MCF 10A (cell line): ENCODE measurements at regions not wholly inside any gene's neighbourhood (a gene's known extent, or its start where the extent isn't known, plus 50 kb on each side); places are given as distances from the start of the nearest gene placed in this dataset.

Experiments used
- BruUV-seq: library from RNA; stranded (reverse); fragments of 400-500 nt; replicated peaks from 2 replicates; lab custom pipeline; 2021; lab: Mats Ljungman, UMichigan
- CTCF ChIA-PET: fragments of 300-600 bp; sonication (Branson Sonifier 250); formaldehyde crosslinking; extraction: SDS; loops from one replicate; lab custom pipeline; 2021; ENCODE audit warnings: antibody characterized with exemption, inconsistent platforms; lab: Yijun Ruan, JAX
- POLR2A ChIA-PET: fragments of 300-600, 350-650 bp; sonication (Branson Sonifier 250); formaldehyde crosslinking; extraction: SDS; loops from one replicate; lab custom pipeline; 2020; ENCODE audit warnings: antibody characterized with exemption, inconsistent platforms; lab: Yijun Ruan, JAX
- DNase-seq: peaks from one replicate; pipeline ENCODE4 v3.0.0-alpha.2; 2018; ENCODE audit not compliant: unreplicated experiment
- H3K27ac Mint-ChIP-seq: one replicate; pipeline ENCODE4 v1.8.0; 2022; ENCODE audit warnings: mild to moderate bottlenecking, low read depth, mixed read lengths; ENCODE audit not compliant: unreplicated experiment
- H3K27me3 Mint-ChIP-seq: one replicate; pipeline ENCODE4 v1.8.0; 2022; ENCODE audit warnings: mixed read lengths; ENCODE audit not compliant: insufficient read depth, unreplicated experiment
- H3K36me3 Mint-ChIP-seq: one replicate; pipeline ENCODE4 v1.8.0; 2022; ENCODE audit warnings: mild to moderate bottlenecking, moderate library complexity, mixed read lengths; ENCODE audit not compliant: insufficient read depth, unreplicated experiment
- H3K4me1 Mint-ChIP-seq: one replicate; pipeline ENCODE4 v1.8.0; 2022; ENCODE audit warnings: mixed read lengths; ENCODE audit not compliant: insufficient read depth, unreplicated experiment
- H3K4me3 Mint-ChIP-seq: one replicate; pipeline ENCODE4 v1.8.0; 2022; ENCODE audit warnings: mild to moderate bottlenecking, moderate library complexity, mixed read lengths; ENCODE audit not compliant: unreplicated experiment
- H3K9me3 Mint-ChIP-seq: one replicate; pipeline ENCODE4 v1.8.0; 2022; ENCODE audit warnings: mixed read lengths; ENCODE audit not compliant: unreplicated experiment
- CTCF ChIP-seq: fragments of 200-600 bp; IDR thresholded peaks from one replicate; pipeline ENCODE4 v1.8.0; 2022; ENCODE audit warnings: antibody characterized with exemption, mild to moderate bottlenecking; ENCODE audit not compliant: unreplicated experiment
- intact Hi-C: fragments of 100-400 bp; cut with micrococcal nuclease; formaldehyde crosslinking; loops from 2 replicates; pipeline ENCODE4 v1.14.1; 2022

- no TSS peak for BruUV-seq
- intact Hi-C loops, result no loop called here
- CTCF ChIA-PET, result no interaction called here
These were observed 74.0 kb downstream of the C3orf85 start for GRCh38 chr3:109210501-109210900.

GRCh38 chr3:109211941-109212340 lies 75.4 kb downstream of the C3orf85 start:
- ChIA-PET CTCF (no interaction called here), POLR2A (no interaction called here)
- intact Hi-C loops, result no loop called here
- Mint-ChIP-seq H3K4me3 (no peak overlapping the region), H3K9me3 (no peaks in the 10 kb centered on the region), H3K27me3 (no peaks in the 10 kb centered on the region), H3K27ac (no peak overlapping the region), H3K36me3 (no peaks in the 10 kb centered on the region), H3K4me1 (no peaks in the 10 kb centered on the region)
- no peak for TF ChIP-seq CTCF
- BruUV-seq, result no TSS peak
- DNase-seq, result no peak

More at GRCh38 chr3:109210501-109210900, 74.0 kb downstream of the C3orf85 start:
- H3K4me3 Mint-ChIP-seq, result no peak overlapping the region
- DNase-seq, result no peak
- H3K36me3 Mint-ChIP-seq, result no peaks in the 10 kb centered on the region
- no peak overlapping the region for H3K27ac Mint-ChIP-seq
- POLR2A ChIA-PET, result no interaction called here
- TF ChIP-seq CTCF, result no peak
- H3K27me3 Mint-ChIP-seq, result no peaks in the 10 kb centered on the region
- H3K4me1 Mint-ChIP-seq, result no peaks in the 10 kb centered on the region
- H3K9me3 Mint-ChIP-seq, result no peaks in the 10 kb centered on the region

GRCh38 chr3:109213321-109213720 lies 76.8 kb downstream of the C3orf85 start:
- BruUV-seq, result no TSS peak
- Mint-ChIP-seq H3K4me3 (no peak overlapping the region), H3K27me3 (no peaks in the 10 kb centered on the region), H3K27ac (no peak overlapping the region), H3K36me3 (no peaks in the 10 kb centered on the region), H3K9me3 (no peaks in the 10 kb centered on the region), H3K4me1 (no peaks in the 10 kb centered on the region)
- no peak for TF ChIP-seq CTCF
- POLR2A ChIA-PET, result no interaction called here
- intact Hi-C loops, result no loop called here
- DNase-seq, result no peak
- CTCF ChIA-PET, result interaction anchor here (0.6 kb wide), 1 partner anchor 349 kb away, joined by 4 read pairs; no protein-coding TSS in a partner anchor

GRCh38 chr3:109224333-109224732 lies 87.8 kb downstream of the C3orf85 start:
- Mint-ChIP-seq H3K4me1 (no peaks in the 10 kb centered on the region), H3K9me3 (no peaks in the 10 kb centered on the region), H3K27ac (no peak overlapping the region), H3K27me3 (no peaks in the 10 kb centered on the region), H3K4me3 (no peak overlapping the region), H3K36me3 (no peaks in the 10 kb centered on the region)
- ChIA-PET POLR2A (interaction anchor here (0.7 kb wide), 1 partner anchor 760 kb away, joined by 3 read pairs; no protein-coding TSS in a partner anchor), CTCF (interaction anchor here (0.6 to 2.7 kb wide), 5 partner anchors 9 to 201 kb away, joined by 3 to 11 read pairs (median 3); no protein-coding TSS in a partner anchor)
- peak; percentile 47 for DNase-seq
- intact Hi-C loops, result loop anchor here (1.0 to 10.0 kb wide), 2 partner anchors 170 to 201 kb away; no protein-coding TSS in a partner anchor
- no TSS peak for BruUV-seq
- peak; percentile 14 for TF ChIP-seq CTCF
